IPS-18a (cell line): ENCODE measurements at regions not wholly inside any gene's neighbourhood (a gene's known extent, or its start where the extent isn't known, plus 50 kb on each side); places are given as distances from the start of the nearest gene placed in this dataset.

Experiments
- H3K27ac ChIP-seq: one replicate; pipeline ENCODE4 v1.5.1; 2013; ENCODE audit warnings: low read length
- H3K27me3 ChIP-seq: one replicate; pipeline ENCODE4 v1.6.1; 2013; ENCODE audit warnings: mild to moderate bottlenecking, low read length; ENCODE audit not compliant: control insufficient read depth, insufficient read depth
- H3K36me3 ChIP-seq: one replicate; pipeline ENCODE4 v1.6.1; 2013; ENCODE audit warnings: low read depth, low read length; ENCODE audit not compliant: control insufficient read depth
- H3K4me1 ChIP-seq: one replicate; pipeline ENCODE4 v1.6.1; 2013; ENCODE audit warnings: low read depth, low read length; ENCODE audit not compliant: control insufficient read depth
- H3K4me3 ChIP-seq: one replicate; pipeline ENCODE4 v1.5.1; 2013; ENCODE audit warnings: low read length
- H3K9ac ChIP-seq: one replicate; pipeline ENCODE4 v1.6.1; 2013; ENCODE audit warnings: mild to moderate bottlenecking, low read length, moderate library complexity
- H3K9me3 ChIP-seq: one replicate; pipeline ENCODE4 v1.6.1; 2013; ENCODE audit warnings: low read depth, low read length; ENCODE audit not compliant: control insufficient read depth

GRCh38 chr14:66388516-66388915, 97.7 kb upstream of the CCDC196 start:
- H3K9ac ChIP-seq: no peak overlapping the region
- H3K9me3 ChIP-seq: no peaks in the 10 kb centered on the region
- no peak overlapping the region for H3K27ac ChIP-seq
- H3K4me3 ChIP-seq: no peak overlapping the region
- H3K4me1 ChIP-seq: peaks cover 7% of the 10 kb centered on the region
- no peaks in the 10 kb centered on the region for H3K36me3 ChIP-seq
- H3K27me3 ChIP-seq: no peaks in the 10 kb centered on the region

GRCh38 chr14:66389481-66389880, 96.7 kb upstream of the CCDC196 start:
- H3K27me3 ChIP-seq: no peaks in the 10 kb centered on the region
- no peaks in the 10 kb centered on the region for H3K9me3 ChIP-seq
- H3K27ac ChIP-seq: no peak overlapping the region
- H3K4me3 ChIP-seq: no peak overlapping the region
- no peaks in the 10 kb centered on the region for H3K36me3 ChIP-seq
- no peaks in the 10 kb centered on the region for H3K4me1 ChIP-seq
- no peak overlapping the region for H3K9ac ChIP-seq

GRCh38 chr14:66395300-66395699, 90.9 kb upstream of the CCDC196 start:
- no peak overlapping the region for H3K4me3 ChIP-seq
- no peak overlapping the region for H3K27ac ChIP-seq
- no peak overlapping the region for H3K9ac ChIP-seq
- no peaks in the 10 kb centered on the region for H3K9me3 ChIP-seq
- no peaks in the 10 kb centered on the region for H3K4me1 ChIP-seq
- no peaks in the 10 kb centered on the region for H3K36me3 ChIP-seq
- H3K27me3 ChIP-seq: no peaks in the 10 kb centered on the region

GRCh38 chr14:66396164-66396563, 90.0 kb upstream of the CCDC196 start:
- H3K4me1 ChIP-seq: no peaks in the 10 kb centered on the region
- H3K9me3 ChIP-seq: no peaks in the 10 kb centered on the region
- no peak overlapping the region for H3K4me3 ChIP-seq
- no peak overlapping the region for H3K27ac ChIP-seq
- H3K36me3 ChIP-seq: no peaks in the 10 kb centered on the region
- H3K27me3 ChIP-seq: no peaks in the 10 kb centered on the region
- H3K9ac ChIP-seq: no peak overlapping the region

- no peaks in the 10 kb centered on the region for H3K36me3 ChIP-seq
- H3K4me3 ChIP-seq: no peak overlapping the region
- no peaks in the 10 kb centered on the region for H3K4me1 ChIP-seq
- H3K27me3 ChIP-seq: no peaks in the 10 kb centered on the region
- H3K9me3 ChIP-seq: no peaks in the 10 kb centered on the region
- no peak overlapping the region for H3K27ac ChIP-seq
- no peak overlapping the region for H3K9ac ChIP-seq
Observed at GRCh38 chr14:66398437-66398836, 87.7 kb upstream of the CCDC196 start.

- H3K27ac ChIP-seq: no peak overlapping the region
- H3K9me3 ChIP-seq: no peaks in the 10 kb centered on the region
- no peaks in the 10 kb centered on the region for H3K27me3 ChIP-seq
- no peaks in the 10 kb centered on the region for H3K36me3 ChIP-seq
- H3K4me1 ChIP-seq: no peaks in the 10 kb centered on the region
- no peak overlapping the region for H3K4me3 ChIP-seq
- H3K9ac ChIP-seq: no peak overlapping the region
Observed at GRCh38 chr14:66401449-66402095, 84.6 kb upstream of the CCDC196 start.

GRCh38 chr14:66403183-66403582, 83.0 kb upstream of the CCDC196 start:
- Histone ChIP-seq H3K36me3 (no peaks in the 10 kb centered on the region), H3K9me3 (no peaks in the 10 kb centered on the region), H3K4me1 (no peaks in the 10 kb centered on the region), H3K4me3 (no peak overlapping the region), H3K9ac (no peak overlapping the region), H3K27ac (no peak overlapping the region), H3K27me3 (no peaks in the 10 kb centered on the region)

- H3K27ac ChIP-seq: no peak overlapping the region
- no peak overlapping the region for H3K9ac ChIP-seq
- no peak overlapping the region for H3K4me3 ChIP-seq
- no peaks in the 10 kb centered on the region for H3K27me3 ChIP-seq
- no peaks in the 10 kb centered on the region for H3K36me3 ChIP-seq
- H3K9me3 ChIP-seq: no peaks in the 10 kb centered on the region
- H3K4me1 ChIP-seq: no peaks in the 10 kb centered on the region
Observed at GRCh38 chr14:66404051-66404545, 82.1 kb upstream of the CCDC196 start.

- H3K27ac ChIP-seq: no peak overlapping the region
- no peaks in the 10 kb centered on the region for H3K9me3 ChIP-seq
- H3K9ac ChIP-seq: no peak overlapping the region
- H3K4me3 ChIP-seq: no peak overlapping the region
- no peaks in the 10 kb centered on the region for H3K4me1 ChIP-seq
- H3K36me3 ChIP-seq: no peaks in the 10 kb centered on the region
- H3K27me3 ChIP-seq: no peaks in the 10 kb centered on the region
Observed at GRCh38 chr14:66405158-66405557, 81.0 kb upstream of the CCDC196 start.

- Histone ChIP-seq H3K9me3 (no peaks in the 10 kb centered on the region), H3K4me1 (no peaks in the 10 kb centered on the region), H3K36me3 (no peaks in the 10 kb centered on the region)
Observed at GRCh38 chr14:66413901-66414300, 72.3 kb upstream of the CCDC196 start.

GRCh38 chr14:66414511-66414910, 71.7 kb upstream of the CCDC196 start:
- Histone ChIP-seq H3K27ac (no peak overlapping the region), H3K27me3 (no peaks in the 10 kb centered on the region), H3K9ac (no peak overlapping the region), H3K4me1 (no peaks in the 10 kb centered on the region), H3K36me3 (no peaks in the 10 kb centered on the region), H3K9me3 (no peaks in the 10 kb centered on the region), H3K4me3 (no peak overlapping the region)

More at GRCh38 chr14:66413901-66414300, 72.3 kb upstream of the CCDC196 start:
- Histone ChIP-seq H3K27ac (no peak overlapping the region), H3K27me3 (no peaks in the 10 kb centered on the region), H3K9ac (no peak overlapping the region), H3K4me3 (no peak overlapping the region)

GRCh38 chr14:66420251-66421006, 65.7 kb upstream of the CCDC196 start:
- H3K4me1 ChIP-seq: no peaks in the 10 kb centered on the region
- no peak overlapping the region for H3K9ac ChIP-seq
- no peak overlapping the region for H3K4me3 ChIP-seq
- H3K27ac ChIP-seq: no peak overlapping the region
- no peaks in the 10 kb centered on the region for H3K9me3 ChIP-seq
- no peaks in the 10 kb centered on the region for H3K27me3 ChIP-seq
- H3K36me3 ChIP-seq: no peaks in the 10 kb centered on the region
